ELR (cell line): ENCODE measurements at regions not wholly inside any gene's neighbourhood (a gene's known extent, or its start where the extent isn't known, plus 50 kb on each side); places are given as distances from the start of the nearest gene placed in this dataset.
A peak's percentile ranks its signal among the peaks of the same experiment; 100 is the strongest.
"Not testable (repeated sequence)": the region's sequence is repeated elsewhere in the genome, so short reads cannot be mapped to it uniquely, and the experiment has no call there.

ENCODE experiments used
- DNase-seq: peaks from one replicate; pipeline ENCODE4 v3.0.0-alpha.2; 2015; ENCODE audit warnings: low read depth

GRCh38 chr21:15311510-15311909 lies 246.7 kb upstream of the NRIP1 start:
- no peak for DNase-seq

- DNase-seq = not testable (repeated sequence)
Observed at GRCh38 chr21:15317034-15317433, 252.2 kb upstream of the NRIP1 start.

- DNase-seq = no peak
Observed at GRCh38 chr21:15319727-15320126, 254.9 kb upstream of the NRIP1 start.

- no peak for DNase-seq
Observed at GRCh38 chr21:15324542-15324941, 259.7 kb upstream of the NRIP1 start.

- no peak for DNase-seq
Observed at GRCh38 chr21:15326032-15326867, 261.4 kb upstream of the NRIP1 start.

GRCh38 chr21:15327637-15328265 lies 263.0 kb upstream of the NRIP1 start:
- no peak for DNase-seq

- DNase-seq = no peak
Observed at GRCh38 chr21:15329191-15329590, 264.4 kb upstream of the NRIP1 start.

GRCh38 chr21:15330872-15331271 lies 266.1 kb upstream of the NRIP1 start:
- no peak for DNase-seq

- DNase-seq = no peak
Observed at GRCh38 chr21:15332572-15332971, 267.8 kb upstream of the NRIP1 start.

- no peak for DNase-seq
Observed at GRCh38 chr21:15333136-15333710, 268.4 kb upstream of the NRIP1 start.

- no peak for DNase-seq
Observed at GRCh38 chr21:15333951-15334350, 269.2 kb upstream of the NRIP1 start.

DNA sequence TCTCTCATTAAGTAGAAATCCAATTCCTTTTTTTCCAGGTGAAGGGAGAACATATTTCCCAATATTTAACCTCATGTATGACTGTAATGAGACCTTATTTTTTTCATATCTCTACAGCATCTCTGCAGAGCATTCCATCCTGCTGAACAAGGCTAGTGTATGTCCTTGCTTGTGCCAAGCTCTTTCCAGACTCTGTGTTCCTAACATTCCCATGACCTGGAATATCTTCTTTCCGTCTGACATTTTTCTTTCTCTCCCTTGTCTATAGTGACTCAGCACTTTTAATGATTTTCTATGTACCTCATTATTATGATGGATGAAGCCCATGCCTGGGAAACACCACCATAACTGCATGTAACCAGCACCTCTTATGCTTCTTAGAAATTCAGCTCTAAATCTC lies 278.3 kb upstream of the NRIP1 start:
- DNase-seq = no peak

GRCh38 chr21:15352009-15352408 lies 287.2 kb upstream of the NRIP1 start:
- DNase-seq = no peak

- peak; percentile 4 for DNase-seq
Observed at GRCh38 chr21:15353546-15353945, 288.7 kb upstream of the NRIP1 start.

GRCh38 chr21:15354516-15354915 lies 289.7 kb upstream of the NRIP1 start:
- DNase-seq = no peak

DNA sequence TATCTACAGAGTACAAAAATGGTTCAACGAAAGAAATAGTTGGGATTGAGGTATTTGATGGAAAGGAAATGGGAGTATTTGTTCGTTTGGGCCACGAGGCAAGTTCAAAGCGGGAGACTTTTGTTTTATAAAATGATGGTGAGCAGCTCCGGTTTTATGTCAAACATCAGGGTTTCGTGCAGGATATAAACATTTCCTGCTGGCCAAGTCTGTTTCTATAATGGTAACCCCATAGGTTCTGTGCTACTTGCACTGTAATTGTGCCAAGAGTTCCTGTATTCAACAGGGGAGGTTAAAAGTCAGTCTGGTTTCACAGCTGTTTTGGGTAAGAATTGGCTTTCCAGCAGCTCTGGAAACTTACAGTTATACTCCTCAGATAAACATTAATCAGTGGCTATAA lies 290.3 kb upstream of the NRIP1 start:
- DNase-seq = no peak

DNA sequence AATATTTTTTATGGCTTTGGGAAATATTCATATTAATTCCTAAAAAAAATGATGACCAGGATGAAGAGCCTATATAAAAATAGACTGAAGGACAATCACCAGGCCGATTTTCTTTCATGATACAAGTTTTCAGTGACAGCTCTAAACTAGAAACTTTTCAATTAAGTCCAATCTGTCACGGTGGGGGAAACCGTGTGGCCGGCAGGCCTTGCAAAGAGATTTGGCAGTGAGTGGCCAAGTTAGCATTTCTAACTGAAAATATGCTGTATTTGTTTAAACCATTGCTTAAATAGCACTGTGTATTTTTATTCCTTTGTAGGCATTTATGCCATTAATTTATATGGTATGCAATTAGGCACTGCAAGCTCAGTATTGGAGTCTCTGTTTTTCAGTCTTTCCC lies 294.5 kb upstream of the NRIP1 start:
- no peak for DNase-seq

DNA sequence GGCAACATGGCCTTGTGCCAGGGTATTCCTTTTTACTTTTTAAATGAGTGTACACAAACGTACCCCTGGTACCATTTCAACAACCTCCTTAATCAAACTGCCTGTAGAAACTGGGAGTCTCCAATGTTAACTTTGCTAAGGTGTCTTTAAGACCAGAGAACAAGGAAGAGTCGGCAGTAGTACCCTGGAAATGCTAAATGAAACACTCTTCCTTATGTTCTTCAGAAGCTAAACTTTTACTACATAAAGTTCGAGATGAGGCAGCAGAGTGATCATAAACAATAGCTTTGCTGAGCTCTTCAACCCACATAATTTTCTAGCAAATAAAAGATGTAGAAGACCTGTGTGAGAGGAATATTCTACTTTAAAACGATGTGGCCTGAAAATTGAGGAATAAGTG lies 297.7 kb upstream of the NRIP1 start:
- no peak for DNase-seq

- DNase-seq = no peak
Observed at GRCh38 chr21:15363921-15364320, 299.1 kb upstream of the NRIP1 start.

GRCh38 chr21:15365751-15366392 lies 301.1 kb upstream of the NRIP1 start:
- DNase-seq = peak; percentile 15

DNA sequence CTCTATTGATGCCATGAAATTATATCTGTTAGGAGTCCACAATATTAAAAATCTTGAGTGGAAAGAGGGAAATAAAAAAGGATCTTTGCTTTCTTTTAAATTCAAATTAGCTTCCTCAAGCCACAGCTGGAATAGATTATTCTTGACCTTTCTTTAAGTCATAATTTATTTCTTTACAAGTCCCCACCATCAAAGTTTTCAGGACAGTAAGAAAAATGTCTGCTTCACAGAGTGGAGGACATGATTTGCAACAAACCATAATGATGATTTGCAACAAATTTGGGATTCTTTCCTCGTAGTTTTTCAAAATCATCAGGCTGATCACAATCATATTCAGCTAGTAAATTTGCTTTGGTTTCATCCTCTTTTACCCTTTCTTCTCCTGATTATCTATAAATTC lies 301.8 kb upstream of the NRIP1 start:
- no peak for DNase-seq

- peak; percentile 5 for DNase-seq
Observed at GRCh38 chr21:15367061-15367626, 302.3 kb upstream of the NRIP1 start.
